NCI-H146 (cell line): ENCODE measurements at regions not wholly inside any gene's neighbourhood (a gene's known extent, or its start where the extent isn't known, plus 50 kb on each side); places are given as distances from the start of the nearest gene placed in this dataset.

Source experiments
- DNase-seq: peaks from one replicate; lab custom pipeline; 2025; lab: John Stamatoyannopoulos, UW

DNA sequence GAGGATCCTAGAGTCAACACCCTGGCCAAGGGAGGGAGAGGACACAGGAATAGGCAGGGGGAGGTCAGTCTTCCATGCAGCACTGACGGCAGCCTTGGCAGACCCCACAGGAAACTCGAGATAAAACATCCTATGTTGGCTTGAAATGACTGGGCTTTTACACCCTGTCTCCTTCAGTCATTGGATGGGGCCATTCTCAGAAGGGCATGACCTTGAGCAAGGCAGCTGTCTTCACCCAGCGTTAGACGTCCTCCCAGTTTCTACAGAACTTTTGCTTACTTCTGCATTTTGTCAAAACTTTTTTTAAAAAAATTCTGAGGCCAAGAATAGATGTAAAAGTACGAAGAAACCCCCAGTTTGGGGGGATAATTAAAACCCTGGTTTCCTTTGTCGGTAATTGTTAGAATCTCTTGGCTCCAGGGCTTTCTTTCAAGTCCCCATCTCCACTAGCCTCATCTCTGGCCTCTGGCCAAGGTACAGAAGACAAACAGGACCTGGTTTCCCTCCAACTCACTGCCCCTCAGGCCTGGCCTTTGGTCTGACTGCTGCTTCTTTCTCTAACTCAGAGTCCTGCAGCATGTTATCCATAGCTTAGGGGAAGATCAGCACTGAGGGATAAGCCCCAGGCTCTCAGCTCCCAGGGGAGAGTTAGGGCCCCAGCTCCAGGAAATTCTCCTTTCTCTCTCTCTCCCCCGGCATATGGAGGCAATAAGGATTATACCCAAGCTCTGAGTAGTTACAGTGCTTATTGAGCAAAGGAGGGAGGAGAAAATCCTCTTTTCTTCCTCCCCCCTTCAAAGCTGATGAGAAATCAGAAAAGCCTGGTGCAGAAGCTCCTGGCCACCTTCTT lies 51.6 kb upstream of the KCND3 start:
- no peak for DNase-seq

DNA sequence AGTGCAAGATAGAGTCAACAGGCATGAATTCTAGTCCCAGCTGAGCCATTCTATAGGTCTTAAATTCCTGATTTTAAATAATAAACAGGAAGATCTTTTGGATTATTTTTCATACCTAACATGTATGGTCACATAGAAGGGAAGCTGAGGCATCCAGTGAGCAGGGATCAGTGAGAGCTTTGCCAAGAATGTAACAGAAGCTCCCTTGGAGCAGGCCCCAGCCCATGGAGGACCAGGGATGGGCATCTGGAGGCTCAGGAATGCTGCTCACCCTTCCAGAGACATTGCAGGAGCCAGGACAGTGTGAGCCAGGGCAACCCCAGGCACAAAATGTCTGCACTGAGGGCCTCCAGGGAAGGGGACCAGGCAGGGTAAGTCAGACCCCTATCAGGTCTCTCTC lies 54.4 kb upstream of the KCND3 start:
- no peak for DNase-seq

DNA sequence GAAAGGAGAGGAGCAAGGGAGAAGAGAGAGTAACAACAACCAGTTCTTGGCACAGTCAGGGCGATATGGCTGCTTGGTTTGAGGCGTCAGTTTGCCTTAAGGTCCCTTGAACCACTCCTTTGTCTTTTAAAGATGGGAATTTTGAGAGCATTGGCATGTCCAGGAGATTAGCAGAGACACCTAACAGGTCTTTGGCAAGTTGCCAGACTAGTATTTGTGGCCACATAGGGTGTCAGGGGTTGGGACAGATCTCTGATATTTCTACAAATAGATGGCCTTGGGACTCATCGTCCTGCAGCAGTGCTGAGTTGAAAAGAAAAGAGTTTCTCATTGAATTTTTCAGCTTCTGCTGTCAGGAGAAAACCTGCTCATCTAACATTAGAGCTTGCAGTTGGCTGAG lies 55.3 kb upstream of the KCND3 start:
- peak; percentile 10 for DNase-seq

DNA sequence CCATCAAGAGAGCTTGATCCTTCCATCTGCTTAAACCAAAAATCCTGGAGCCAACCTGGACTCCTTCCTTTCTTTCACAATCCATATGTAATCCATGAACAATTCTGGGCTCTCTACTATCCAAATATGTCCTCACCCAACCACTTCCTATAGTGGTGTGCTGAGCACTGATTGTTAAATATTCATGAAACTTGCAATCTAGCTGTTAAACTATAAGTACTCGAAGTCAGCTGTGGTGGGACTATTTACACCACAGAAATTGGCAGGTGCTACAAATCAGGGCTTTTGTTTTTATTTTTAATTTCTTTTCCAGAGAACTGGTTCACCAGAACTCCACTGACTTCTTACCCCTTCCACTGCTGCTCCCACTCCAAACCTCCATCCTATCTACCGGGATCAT lies 57.2 kb upstream of the KCND3 start:
- no peak for DNase-seq

DNA sequence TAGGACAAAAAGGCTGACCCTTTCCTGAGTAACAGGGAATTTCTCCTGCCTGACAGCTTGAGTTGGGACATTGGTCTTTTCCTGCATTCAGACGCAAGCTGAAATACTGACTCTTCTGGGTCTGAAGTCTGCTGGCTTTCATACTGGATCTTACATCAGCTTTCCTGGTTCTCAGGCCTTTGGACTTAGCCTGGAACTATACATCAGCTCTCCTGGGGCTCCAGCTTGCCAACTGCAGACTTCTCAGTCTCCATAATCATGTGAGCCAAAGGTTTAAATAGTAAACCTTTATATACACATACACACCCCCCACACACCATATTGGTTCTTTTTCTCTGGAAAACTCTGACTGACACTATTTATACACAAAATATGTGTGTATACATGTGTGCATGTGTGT lies 59.0 kb upstream of the KCND3 start:
- no peak for DNase-seq

DNA sequence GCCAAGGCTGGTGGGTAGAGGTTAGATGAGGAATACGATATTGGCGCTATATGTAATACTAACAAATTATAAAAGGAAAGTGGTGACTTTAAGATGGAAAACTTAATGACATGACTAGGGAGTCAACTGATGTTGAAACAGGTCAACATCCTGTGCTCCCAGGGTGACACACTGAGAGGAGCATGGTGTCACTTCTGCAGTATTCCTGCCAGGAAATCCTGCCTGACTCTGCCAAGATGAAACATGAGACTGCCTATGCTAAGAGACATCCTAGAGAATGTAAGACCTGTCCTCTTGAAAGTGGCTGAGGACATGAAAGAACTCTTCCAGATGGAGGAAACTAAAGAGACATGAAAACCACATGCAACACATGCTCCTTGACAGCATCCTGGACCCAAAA lies 65.0 kb upstream of the KCND3 start:
- no peak for DNase-seq

DNA sequence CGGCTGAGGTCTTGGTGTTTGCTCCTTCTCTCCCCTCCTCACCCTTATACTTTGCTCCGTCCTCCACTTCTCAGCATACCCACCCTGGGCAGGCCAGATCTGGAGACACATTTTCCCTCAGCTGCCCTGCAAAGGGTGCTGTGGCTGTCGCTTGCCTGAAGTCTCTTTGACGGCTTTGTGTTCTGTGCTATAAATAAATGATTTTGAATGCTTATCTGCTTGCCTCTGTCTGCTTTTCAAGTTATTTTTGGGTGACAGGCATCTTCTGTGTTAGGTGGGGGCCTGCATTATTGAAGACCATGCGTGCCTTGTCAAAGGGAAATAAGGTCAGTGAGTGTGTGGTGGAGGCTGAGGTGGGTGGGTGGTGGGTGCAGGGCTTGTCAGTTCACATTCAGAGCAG lies 66.9 kb upstream of the KCND3 start:
- DNase-seq: no peak

DNA sequence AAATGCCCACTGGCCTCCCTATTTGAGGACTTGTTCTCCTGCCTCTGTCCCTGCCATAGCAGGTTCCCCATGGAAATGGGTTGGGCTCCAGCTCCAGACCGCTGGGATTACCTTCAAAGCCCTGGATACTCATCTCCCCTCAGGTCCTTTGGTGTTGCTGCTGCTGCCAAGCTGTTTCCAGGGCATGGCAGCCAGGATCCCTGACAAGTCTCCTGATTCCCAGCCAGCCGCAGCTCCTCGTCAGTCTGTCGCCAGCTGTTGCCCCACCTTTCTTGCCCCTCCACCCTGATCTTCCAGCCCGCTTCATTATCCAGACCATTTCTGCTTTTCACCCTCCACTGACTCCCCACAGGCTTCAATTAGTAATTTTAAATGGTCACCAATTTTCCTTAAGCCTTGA lies 68.3 kb upstream of the KCND3 start:
- no peak for DNase-seq

DNA sequence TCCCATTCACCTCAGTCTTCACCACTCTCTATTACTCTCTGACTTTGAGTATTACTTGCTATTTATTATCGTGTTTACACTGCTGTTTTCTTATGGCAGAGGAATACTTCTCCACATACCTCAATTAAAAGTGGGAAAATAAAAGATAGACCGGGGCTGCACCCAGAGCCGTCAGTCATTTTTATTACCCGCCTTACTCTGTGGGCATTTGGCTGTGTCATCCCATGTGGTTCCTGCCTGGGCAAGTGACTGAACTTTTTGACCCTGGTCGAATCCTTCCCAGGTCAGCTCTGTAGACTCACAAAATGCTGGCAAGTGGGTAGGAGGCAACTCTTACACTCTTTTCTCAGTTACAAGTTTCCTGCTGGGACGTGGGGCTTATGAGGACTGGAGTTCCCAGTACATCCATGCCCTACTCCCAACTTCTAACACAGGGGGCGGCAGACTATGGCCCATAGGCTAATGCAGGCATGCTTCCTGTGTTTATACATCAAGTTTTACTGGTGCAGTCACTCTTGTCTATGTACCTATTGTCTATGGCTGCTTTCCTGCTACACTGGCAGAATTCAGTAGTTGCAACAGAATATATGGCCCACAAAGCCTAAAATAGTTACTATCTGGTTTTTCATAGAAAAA lies 69.5 kb upstream of the KCND3 start:
- no peak for DNase-seq

DNA sequence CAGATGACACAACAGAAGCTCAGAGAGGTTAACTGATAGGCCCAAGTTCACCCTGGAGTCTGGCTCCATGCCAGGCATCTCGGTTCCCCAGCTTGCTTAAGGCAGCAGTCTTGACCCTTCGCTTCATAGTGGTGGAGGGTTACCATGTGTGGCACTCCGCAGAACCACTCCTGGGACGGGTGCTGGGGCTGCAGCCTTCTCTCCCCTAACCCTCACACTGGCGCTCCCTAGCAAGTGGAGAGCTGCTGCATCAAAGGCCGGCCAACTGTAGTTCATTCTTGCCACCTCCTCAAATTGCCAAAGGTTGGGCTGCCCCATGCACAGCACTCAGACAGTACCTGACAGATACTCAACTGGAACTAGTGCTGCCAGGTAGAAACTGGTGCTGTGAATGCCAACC lies 70.2 kb upstream of the KCND3 start:
- no peak for DNase-seq

DNA sequence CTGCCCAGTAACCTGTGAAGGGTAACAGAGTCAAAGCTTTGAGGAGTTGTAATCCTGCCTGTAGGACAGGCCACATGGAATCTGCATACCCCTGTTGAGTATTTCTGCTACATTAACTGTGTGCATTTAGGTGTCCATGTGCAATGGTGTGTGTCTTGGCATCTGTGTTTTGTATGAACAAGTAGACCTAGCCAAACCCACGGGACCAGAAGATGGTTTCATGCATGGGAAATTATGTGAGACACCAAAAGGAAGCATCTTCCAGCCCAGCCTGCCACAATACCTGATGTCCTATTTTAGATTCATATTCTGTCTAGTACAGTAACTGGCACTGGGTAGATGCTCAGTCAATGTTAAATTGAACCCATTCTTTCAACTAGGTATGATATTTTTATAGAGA lies 70.8 kb upstream of the KCND3 start:
- DNase-seq: no peak

DNA sequence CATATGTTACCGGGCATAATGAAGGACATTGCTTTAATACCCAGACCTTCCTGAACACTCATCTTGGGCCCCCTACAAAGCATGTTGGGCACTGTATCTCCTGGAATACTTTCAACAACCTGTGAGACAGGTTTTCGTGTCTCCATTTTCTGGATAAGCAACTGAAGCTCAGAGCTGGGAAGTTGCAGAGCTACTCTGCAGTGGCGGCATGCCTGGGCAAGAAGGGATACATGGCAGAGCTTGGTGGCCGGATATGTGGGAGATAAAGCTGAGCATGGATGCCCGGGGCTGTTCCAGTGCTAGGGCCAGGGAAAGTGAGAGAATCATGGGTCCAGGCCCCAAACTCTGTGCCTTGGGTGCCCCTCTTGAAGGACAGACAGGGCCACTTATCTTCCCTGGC lies 71.6 kb upstream of the KCND3 start:
- no peak for DNase-seq

DNA sequence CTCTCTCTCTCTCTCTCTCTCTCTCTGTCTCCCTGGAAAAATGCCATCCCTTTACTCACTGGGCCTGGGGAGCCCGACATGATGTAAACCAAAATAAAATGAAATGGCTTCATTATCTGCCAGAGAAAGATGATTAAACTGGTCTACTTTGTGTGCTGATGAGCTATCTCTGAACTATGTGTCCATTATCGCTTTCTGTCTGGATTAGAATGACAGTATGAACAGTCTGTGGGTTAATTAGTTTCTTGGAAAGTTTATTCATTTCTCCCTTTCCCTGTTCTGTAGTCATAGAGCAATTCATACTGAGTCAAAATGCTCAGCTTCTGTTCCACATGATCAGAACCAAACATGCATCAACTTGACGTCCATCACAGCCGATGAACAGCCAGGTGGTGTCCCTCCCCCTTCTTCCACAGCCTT lies 72.4 kb upstream of the KCND3 start:
- no peak for DNase-seq

DNA sequence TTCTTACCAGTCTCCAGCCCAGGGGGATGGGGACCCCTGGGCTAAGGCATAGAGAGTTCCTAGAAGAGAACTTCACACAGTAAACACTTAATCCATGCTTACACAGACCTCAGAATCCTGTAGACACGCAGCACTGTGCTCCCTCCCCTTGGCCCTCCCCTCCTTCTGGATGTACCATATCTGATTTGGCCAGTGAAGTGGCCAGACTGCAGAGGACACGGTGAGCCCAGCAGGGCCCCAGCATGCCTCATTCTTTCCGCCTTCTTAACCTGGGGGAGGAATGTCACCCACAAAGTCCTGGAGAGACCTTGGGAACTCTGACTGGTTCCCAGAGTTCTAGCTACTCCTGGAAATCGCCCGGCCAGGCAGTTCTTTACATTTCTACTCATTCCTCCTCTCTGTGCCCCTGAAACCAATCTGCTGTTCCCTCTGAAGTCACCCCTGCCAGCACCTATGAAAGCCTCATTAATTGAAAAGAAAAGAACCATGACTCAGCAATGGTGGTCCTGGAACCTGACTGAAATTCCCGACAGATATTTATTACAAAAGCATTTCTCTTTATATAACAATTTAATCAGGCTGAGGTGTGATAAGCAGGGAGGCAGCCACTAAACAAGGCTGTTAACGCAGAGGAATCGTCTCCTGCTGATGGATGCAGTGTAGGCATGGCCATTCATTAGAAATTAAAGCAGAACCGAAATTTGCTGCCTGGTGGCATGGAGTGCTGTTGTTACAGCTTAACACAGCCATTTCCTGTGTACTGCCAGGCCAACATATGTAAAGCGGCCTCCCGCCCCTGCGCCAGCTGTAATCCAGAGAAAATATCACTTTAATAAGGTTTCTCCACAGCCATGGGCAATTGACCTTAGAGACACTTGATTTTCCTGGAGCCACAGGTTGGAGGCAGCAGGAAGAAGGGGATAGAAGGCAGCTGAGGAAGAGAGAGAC lies 74.6 kb upstream of the KCND3 start:
- no peak for DNase-seq

DNA sequence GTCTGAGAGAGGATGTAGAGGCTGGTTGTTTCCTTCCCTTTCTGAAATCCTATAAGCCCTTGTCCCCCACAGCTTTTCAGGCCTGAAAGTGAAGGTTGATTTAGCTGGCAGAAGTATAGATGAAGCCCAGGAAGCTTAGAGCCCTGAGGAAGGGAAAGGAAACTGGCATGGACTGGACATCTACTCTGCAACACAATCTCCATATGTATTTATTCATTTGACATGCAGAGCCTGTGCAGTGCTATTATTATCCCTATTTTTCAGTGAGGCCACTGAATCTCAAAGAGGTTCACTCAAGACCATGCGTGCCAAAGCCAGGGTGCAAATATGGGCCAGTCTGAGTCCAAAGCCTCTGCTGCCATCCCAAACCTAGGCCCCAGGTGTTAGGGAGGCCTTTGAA lies 78.5 kb upstream of the KCND3 start:
- DNase-seq: no peak

DNA sequence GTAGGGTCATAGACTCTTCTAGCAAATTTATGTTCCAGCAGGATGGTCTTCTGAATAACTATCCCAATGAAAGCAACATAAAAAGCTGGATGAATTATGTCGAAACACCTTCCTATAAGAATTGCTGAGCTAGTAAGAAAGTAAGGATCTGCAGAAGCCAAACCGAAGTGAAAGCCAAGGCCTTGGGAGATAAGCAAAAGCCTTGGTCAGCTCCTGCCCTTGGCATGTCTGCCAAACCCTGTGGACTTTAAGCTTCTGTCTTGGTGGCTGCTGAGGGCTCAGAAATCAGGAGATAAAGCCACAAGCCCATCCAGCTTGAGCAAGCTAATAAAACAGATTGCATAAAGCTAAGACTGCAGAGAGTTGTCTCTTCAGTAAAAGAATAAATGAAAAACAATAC lies 81.2 kb upstream of the KCND3 start:
- DNase-seq: no peak

DNA sequence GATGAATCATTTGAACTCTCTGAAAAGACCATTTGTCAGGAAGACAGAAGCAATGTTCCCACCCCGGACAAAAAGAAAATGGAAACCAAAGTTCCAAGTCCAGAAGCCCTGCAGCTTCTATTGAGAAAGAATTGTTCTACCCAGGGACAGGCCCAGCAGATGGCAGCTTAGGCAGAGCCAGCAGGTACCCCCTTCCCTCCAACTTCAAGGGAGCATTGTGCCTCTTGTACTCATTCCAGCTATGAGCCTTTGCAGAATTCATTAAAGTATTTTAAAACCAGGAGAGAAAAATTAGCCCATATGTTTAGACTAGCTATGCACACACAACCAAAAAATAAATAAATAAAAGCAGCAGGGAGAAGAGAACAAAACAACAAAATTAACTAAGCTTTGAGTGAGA lies 85.2 kb upstream of the KCND3 start:
- no peak for DNase-seq

DNA sequence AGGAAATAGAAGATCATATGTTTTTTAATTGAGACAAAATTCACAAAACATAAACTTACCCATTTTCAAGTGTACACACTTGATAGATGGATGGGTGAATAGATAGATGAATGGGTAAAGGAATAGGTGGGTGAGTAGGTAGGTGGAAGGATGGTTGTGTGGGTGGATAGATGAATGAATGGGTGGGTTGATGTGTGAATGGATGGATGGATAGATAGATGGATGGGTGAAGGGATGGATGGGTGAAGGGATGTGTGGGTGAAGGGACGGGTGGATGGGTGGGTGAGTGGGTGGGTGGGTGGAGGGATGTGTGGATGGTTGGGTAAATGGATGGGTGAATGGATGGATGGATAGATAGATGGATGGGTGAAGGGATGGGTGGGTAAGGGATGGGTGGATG lies 86.1 kb upstream of the KCND3 start:
- no peak for DNase-seq

DNA sequence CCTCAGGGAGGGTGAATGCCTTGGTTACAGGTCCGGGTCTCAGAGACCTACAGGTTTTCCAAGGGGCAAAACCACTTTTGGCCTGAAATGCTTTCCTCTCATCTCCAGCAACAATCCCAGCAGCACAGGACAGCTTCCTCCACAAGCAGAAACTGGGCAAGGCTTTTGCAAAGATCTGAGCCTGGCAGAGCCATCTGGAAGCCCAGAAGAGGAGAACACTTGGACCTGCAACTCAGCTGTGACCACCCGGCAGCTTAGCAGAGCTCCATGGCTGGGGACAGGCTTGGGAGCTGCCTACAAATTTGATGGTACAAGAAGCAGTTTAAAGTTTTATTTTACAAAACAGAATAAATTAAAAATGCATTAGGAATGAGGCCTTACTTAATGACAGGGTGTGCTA lies 90.0 kb upstream of the KCND3 start:
- DNase-seq: no peak

DNA sequence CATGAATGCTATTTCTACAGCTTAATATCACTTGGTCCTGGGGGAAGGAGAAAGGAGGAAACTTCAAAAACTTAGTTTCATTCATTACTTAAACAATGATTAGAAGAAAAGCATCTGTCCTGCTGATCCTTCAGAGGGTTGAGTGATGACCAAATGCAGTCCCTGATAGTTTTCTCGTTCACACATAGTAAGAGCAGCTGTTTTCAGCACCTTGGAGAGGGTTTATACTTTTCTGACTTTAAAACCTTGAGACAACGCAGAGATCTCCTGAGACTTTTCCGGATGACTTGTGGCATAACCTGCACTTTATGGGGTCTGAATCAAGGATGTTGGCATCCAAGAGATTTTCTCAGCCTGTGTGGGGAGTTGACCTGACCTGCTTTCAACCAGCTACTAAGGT lies 94.0 kb upstream of the KCND3 start:
- DNase-seq: no peak

DNA sequence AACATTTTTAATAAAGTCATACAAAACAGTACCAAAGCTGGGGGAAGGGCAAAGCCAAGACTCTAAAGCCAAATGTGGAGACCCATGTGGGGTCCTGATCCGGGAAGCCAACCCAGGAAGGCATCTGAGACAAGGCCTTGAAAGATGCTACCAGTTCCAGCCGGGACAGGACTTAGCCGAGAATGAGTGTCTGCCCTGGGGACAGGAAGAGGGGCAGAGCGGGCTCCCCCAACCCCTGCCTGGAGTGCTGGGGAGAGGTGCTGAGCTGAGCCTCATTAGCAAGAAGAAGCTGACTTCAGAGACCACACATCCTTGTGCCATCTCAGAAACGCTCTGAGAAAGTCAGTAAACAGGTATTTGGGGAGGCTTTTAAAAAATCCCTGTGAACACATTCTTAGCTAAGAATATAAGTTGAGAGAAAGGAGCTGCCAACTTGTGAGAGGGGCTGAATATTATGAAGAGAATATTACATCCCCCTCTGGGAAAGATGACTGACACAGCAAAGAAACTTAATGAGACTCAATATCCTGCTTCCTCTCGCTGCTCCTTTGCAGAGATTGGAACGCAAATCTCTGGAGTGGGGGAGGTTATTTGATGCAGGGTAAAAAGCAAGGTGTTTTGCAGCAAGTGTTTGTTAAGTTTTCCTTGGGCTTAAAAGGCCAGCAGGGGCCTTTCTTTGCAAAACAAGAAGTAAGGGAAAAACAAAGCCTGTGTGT lies 103.3 kb upstream of the KCND3 start:
- DNase-seq: no peak

DNA sequence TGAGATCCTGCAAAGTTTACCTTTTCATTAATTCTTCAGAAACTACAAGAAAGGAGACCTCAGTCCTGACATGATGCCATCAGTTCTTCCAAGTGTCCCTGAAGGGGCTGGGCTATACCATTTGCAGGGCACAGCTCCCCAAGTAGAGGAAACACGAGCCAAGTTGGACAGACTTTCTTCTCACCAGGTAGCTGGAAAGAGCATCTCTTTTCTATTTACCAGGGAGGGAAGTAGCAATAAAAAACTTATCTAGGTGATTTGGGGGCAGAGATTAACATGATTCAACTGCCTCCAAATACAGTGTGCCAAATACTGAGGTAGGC lies 103.9 kb upstream of the KCND3 start:
- DNase-seq: no peak
